HL-60 (cell line): ENCODE measurements at regions not wholly inside any gene's neighbourhood (a gene's known extent, or its start where the extent isn't known, plus 50 kb on each side); places are given as distances from the start of the nearest gene placed in this dataset.
A peak's percentile ranks its signal among the peaks of the same experiment; 100 is the strongest.

Experiments
- DNase-seq, 2 experiments: peaks; one replicate each; pipeline ENCODE4 v3.0.0-alpha.2; 2010 to 2020; ENCODE audit warnings: low read depth in 1 of 2, low spot score in 1 of 2
- H3K27ac ChIP-seq: fragments of 250-450 bp; sonication (Bioruptor Pico); replicated peaks from 2 replicates; pipeline ENCODE4 v1.5.1; 2020; ENCODE audit warnings: mild to moderate bottlenecking, moderate library complexity
- H3K27me3 ChIP-seq: fragments of 250-450 bp; sonication (Bioruptor Pico); 2 replicates; pipeline ENCODE4 v1.5.1; 2021; ENCODE audit warnings: mild to moderate bottlenecking, moderate library complexity; ENCODE audit not compliant: insufficient read depth, poor library complexity, severe bottlenecking
- H3K4me3 ChIP-seq: replicated peaks from 2 replicates; pipeline ENCODE4 v1.5.1; 2011; ENCODE audit warnings: mild to moderate bottlenecking, control low read depth, low read length; ENCODE audit not compliant: insufficient read depth
- GABPA ChIP-seq: IDR thresholded peaks from 2 replicates; pipeline ENCODE4 v1.6.1; 2012; ENCODE audit warnings: low read depth
- POLR2AphosphoS5 ChIP-seq: IDR thresholded peaks from 2 replicates; pipeline ENCODE4 v1.6.1; 2012; ENCODE audit warnings: low read depth
- REST ChIP-seq: IDR thresholded peaks from 2 replicates; pipeline ENCODE4 v1.6.1; 2012; ENCODE audit warnings: low read depth; ENCODE audit not compliant: insufficient replicate concordance
- SPI1 ChIP-seq: IDR thresholded peaks from 2 replicates; pipeline ENCODE4 v1.6.1; 2012; ENCODE audit warnings: low read depth, mild to moderate bottlenecking, borderline replicate concordance
- TF ChIP-seq, protein P1 (sequence below): IDR thresholded peaks from one replicate; pipeline ENCODE4 v1.5.1; 2011; ENCODE audit warnings: low read length, control low read depth, inconsistent platforms; ENCODE audit not compliant: insufficient read depth

DNA sequence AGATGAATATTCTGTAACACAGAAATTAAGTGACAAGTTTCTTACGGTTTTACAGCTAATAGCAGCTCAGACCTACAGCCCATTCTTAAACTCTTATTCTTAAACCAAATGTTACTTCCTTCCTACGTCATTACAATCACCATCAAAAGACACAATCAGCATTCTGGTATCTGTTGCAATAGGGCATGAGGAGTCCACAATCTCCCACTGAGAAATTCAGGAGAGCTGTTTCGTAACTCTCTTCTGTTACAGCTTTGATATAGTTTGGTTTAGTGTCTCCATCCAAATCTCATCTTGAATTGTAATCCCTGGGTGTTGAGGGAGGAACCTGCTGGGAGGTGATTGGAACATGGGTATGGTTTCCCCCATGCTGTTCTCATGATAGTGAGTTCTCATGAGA is 163.4 kb downstream of the GAS1 start:
- DNase-seq, result peak in 1 of 2 experiments; percentile 6
- no peak overlapping the region for H3K4me3 ChIP-seq
- no peaks in the 10 kb centered on the region for H3K27me3 ChIP-seq
- no peak overlapping the region for H3K27ac ChIP-seq
- TF ChIP-seq SPI1 (no peak), POLR2AphosphoS5 (no peak), REST (no peak), GABPA (no peak)
- TF ChIP-seq, protein P1, sequence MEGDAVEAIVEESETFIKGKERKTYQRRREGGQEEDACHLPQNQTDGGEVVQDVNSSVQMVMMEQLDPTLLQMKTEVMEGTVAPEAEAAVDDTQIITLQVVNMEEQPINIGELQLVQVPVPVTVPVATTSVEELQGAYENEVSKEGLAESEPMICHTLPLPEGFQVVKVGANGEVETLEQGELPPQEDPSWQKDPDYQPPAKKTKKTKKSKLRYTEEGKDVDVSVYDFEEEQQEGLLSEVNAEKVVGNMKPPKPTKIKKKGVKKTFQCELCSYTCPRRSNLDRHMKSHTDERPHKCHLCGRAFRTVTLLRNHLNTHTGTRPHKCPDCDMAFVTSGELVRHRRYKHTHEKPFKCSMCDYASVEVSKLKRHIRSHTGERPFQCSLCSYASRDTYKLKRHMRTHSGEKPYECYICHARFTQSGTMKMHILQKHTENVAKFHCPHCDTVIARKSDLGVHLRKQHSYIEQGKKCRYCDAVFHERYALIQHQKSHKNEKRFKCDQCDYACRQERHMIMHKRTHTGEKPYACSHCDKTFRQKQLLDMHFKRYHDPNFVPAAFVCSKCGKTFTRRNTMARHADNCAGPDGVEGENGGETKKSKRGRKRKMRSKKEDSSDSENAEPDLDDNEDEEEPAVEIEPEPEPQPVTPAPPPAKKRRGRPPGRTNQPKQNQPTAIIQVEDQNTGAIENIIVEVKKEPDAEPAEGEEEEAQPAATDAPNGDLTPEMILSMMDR, result no peak

DNA sequence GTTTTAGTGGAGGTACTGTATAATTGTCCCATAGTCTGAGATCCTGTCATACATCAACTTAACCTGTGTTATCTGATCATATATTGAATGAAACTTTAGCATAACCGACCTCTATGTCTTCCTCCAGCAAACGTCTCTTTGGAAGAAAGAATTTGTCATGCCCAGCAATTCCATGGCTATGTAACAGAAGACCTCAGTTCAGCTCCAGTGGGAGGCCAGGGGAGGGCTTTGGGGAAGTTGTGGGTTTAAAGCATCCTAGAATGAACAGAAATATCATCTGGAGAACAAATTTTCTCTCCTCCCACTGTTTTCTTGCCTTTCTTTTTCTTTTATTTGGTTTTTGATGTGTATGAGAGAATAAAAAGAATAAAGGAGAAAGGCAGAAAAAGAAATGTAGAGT is 164.5 kb downstream of the GAS1 start:
- no peak for TF ChIP-seq POLR2AphosphoS5
- no peak for TF ChIP-seq SPI1
- TF ChIP-seq GABPA, result no peak
- no peak for TF ChIP-seq REST
- TF ChIP-seq, protein P1, result no peak
- no peaks in the 10 kb centered on the region for H3K27me3 ChIP-seq
- DNase-seq, result no peak
- H3K27ac ChIP-seq, result no peak overlapping the region
- no peak overlapping the region for H3K4me3 ChIP-seq

DNA sequence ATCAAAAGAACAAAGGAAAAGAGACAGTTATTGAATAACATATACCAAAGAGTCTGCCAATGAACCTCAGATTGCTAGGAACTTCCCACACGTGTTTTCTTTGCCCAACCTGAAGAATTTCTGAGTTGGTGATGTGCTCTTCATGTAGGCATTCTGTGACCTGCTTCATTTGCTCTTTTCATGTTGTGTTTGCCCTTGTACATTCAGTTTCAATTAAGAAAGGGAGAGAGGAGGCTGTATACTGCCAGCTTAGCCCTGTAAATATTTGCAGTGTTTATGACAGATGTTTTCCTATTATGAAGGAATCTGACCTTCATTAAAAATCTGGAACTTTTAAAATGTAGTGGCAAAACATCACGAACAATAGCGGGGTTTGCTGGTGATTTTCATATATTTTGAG is 168.5 kb downstream of the GAS1 start:
- TF ChIP-seq POLR2AphosphoS5 (no peak), REST (no peak), SPI1 (no peak), GABPA (no peak)
- TF ChIP-seq, protein P1, result no peak
- no peak for DNase-seq
- Histone ChIP-seq H3K27me3 (no peaks in the 10 kb centered on the region), H3K4me3 (no peak overlapping the region), H3K27ac (no peak overlapping the region)
